Right atrium auricular region (tissue), 2 donors: ENCODE measurements at regions not wholly inside any gene's neighbourhood (a gene's known extent, or its start where the extent isn't known, plus 50 kb on each side); places are given as distances from the start of the nearest gene placed in this dataset.

ENCODE experiments used
- DNase-seq: peaks from one replicate; pipeline ENCODE4 v3.0.0-alpha.2; 2019; ENCODE audit warnings: low spot score
- H3K27ac ChIP-seq, 2 donors: fragments of 200-600 bp; sonication (generic); 1 replicate in 1 of 2; 2 replicates in 1 of 2; pipeline ENCODE4 v1.5.1; 2016 to 2019
- H3K27me3 ChIP-seq, 2 donors: fragments of 200-600 bp; sonication (generic); one replicate each; pipeline versions ENCODE4 v1.5.1 to v1.6.0; 2017 to 2019
- H3K36me3 ChIP-seq: fragments of 200-600 bp; sonication (generic); one replicate; pipeline ENCODE4 v1.5.1; 2016
- H3K4me1 ChIP-seq, 2 donors: fragments of 200-600 bp; sonication (generic); one replicate each; pipeline versions ENCODE4 v1.5.1 to v1.6.0; 2017 to 2019
- H3K4me3 ChIP-seq, 2 donors: fragments of 200-600 bp; sonication (generic); 1 replicate in 1 of 2; 2 replicates in 1 of 2; pipeline ENCODE4 v1.5.1; 2017 to 2019; ENCODE audit warnings: mild to moderate bottlenecking in 1 of 2, moderate library complexity in 1 of 2
- H3K9me3 ChIP-seq, 2 donors: fragments of 200-600 bp; sonication (generic); one replicate each; pipeline ENCODE4 v1.5.1; 2019
- CTCF ChIP-seq, 2 donors: fragments of 200-600 bp; sonication (generic); IDR thresholded peaks; one replicate each; pipeline ENCODE4 v1.5.1; 2019; ENCODE audit warnings: antibody characterized with exemption in 2 of 2

DNA sequence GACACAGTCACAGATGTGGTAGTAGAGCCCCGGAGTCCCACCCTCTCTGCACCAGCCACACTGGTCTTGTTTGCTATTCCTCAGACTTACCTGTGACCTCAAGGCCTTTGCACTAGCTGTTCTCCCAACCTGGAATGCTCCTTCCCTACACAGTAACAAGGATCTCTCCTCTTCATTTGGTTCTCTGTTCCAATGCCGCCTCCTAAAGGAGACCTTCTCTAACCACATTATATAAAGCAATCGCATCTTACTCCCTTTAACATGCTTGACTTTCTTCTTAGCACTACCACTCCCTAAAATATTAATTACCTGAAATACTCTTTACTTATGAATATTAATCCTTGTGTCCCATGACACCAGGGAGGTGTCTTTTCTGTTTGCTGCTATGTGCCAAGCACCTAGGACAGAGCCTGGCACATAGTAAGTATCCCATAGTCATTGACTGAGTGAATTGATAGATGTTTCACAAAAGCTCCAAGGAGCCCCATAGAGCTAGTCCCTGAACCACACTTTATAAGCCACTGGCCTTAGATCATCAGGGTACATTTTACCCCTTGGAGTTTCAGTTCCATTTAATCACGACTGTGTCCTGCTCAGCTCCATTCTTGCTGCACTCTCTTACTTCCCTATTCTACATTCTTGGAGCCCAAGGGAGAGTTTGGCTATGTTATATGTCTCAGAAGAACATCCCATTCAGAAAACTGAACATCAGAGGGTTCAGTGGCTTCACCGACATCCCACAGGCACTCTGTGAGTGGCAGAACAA is 312.7 kb downstream of the RAB28 start:
- Histone ChIP-seq H3K4me3 (no peak overlapping the region), H3K9me3 (no peaks in the 10 kb centered on the region), H3K27me3 (no peaks in the 10 kb centered on the region), H3K27ac (no peak overlapping the region), H3K4me1 (no peaks in the 10 kb centered on the region), H3K36me3 (no peaks in the 10 kb centered on the region)
- TF ChIP-seq CTCF (IDR thresholded peaks at IDR 0.05) = no peak
- no peak for DNase-seq

DNA sequence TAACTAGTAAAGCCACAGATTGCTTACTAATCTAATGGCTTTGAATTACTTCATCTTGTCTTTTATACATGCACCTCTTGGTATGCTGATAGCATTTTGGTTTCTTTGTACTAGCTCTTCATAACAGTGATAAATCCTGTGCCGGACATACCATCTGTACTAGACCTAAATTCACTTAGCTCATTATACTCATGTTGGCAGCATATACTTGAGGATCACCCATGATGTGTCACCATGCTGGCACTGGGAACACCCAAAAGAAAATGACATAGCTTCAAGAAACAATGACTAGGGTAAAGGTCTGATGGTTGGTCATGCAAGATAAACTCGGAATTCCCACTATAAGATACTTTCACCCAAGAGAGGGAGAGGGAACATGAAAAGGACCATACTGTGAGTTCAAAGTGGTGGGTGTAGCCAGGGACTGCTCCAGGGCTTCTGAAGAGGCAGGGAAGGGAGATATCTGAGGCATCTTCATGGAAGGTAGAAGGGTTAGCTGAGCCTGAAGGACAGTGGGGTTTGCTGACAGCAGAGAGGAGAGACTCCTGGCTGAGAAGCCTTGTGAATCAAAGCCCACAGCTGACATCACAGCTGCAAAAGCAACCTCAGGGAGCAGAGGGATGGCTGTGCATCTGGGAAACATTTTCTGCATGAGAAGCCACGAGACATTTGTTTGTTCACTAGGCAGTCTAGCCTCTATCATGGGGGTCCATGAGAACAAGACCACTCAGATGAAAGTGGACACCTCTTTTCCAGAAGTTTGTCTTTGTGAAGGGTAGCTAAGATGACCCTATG is 314.2 kb downstream of the RAB28 start:
- Histone ChIP-seq H3K4me1 (no peaks in the 10 kb centered on the region), H3K27ac (no peak overlapping the region), H3K36me3 (no peaks in the 10 kb centered on the region), H3K9me3 (no peaks in the 10 kb centered on the region), H3K27me3 (no peaks in the 10 kb centered on the region), H3K4me3 (no peak overlapping the region)
- TF ChIP-seq CTCF (IDR thresholded peaks at IDR 0.05) = no peak
- DNase-seq = no peak

DNA sequence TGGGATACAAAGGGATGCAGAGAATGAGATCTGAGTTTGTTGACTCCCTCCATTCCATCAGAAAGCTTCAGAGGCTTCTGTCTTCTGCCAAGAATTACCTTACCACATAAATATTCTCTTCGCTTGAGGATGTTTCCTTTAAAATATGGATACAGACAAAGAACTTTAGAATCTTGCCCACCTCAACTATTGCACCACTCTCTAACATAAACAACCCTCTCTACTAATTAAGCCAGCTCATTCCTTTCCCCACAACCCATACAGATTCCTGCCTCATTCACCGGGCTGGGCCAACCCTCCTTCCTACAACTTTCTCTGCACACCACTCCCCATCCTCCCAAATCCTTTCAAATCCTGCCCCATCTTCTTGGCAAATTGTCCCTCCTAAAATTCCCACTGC is 315.8 kb downstream of the RAB28 start:
- Histone ChIP-seq H3K4me1 (no peaks in the 10 kb centered on the region), H3K4me3 (no peak overlapping the region), H3K36me3 (no peaks in the 10 kb centered on the region), H3K9me3 (no peaks in the 10 kb centered on the region), H3K27me3 (no peaks in the 10 kb centered on the region), H3K27ac (no peak overlapping the region)
- no peak for DNase-seq
- TF ChIP-seq CTCF (IDR thresholded peaks at IDR 0.05) = no peak

DNA sequence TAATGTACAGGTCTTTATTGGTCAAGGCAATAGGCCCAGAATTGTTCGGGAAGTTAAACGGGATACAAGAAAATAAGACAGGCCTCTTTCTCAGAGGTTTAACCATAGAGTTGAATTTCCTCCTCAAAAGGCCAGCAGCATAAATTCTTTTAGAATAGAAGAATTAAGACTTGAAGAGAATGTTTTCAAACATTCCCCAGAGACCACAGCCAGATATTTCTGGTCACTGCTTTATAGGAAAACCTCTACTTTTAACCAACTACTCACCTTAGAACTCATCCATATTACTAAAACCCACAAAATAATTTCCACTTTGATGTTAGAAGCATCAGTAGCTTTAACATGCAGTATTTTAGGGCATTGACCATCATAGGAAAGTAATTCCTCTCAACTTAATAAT is 317.9 kb downstream of the RAB28 start:
- no peaks in the 10 kb centered on the region for H3K4me1 ChIP-seq
- no peaks in the 10 kb centered on the region for H3K27me3 ChIP-seq
- TF ChIP-seq CTCF (IDR thresholded peaks at IDR 0.05) = no peak
- no peaks in the 10 kb centered on the region for H3K9me3 ChIP-seq
- H3K27ac ChIP-seq = no peak overlapping the region
- no peak overlapping the region for H3K4me3 ChIP-seq
- DNase-seq = no peak
- no peaks in the 10 kb centered on the region for H3K36me3 ChIP-seq

DNA sequence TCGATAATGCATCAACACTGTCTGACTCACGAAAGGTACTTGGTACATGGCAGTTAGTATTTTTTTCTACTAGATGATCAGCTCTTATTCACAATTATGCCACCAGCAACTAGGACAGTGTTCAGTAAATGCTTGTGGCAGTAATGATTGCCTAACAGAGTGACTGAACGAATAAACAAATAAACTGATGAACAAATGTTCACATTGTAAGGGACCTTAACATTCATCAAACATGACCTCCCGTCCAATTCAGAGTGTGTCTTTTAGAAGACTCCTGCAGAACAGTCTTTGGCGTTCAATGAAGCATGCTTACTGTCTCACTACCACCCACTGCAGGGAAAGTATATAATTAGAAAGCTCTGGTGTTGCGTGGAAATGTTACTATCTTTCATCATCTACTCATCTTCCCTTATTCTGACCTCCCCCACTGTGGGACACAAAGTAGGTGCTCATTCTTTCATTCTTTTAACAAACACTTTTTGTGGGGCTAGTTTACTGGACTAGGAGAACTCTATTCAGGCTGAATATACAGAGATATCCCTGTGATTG is 319.3 kb downstream of the RAB28 start:
- Histone ChIP-seq H3K4me3 (no peak overlapping the region), H3K9me3 (no peaks in the 10 kb centered on the region), H3K27me3 (no peaks in the 10 kb centered on the region), H3K27ac (no peak overlapping the region), H3K36me3 (no peaks in the 10 kb centered on the region), H3K4me1 (no peaks in the 10 kb centered on the region)
- no peak for TF ChIP-seq CTCF (IDR thresholded peaks at IDR 0.05)
- DNase-seq = no peak
